Mesendoderm (in vitro differentiated cells): ENCODE measurements at regions not wholly inside any gene's neighbourhood (a gene's known extent, or its start where the extent isn't known, plus 50 kb on each side); places are given as distances from the start of the nearest gene placed in this dataset.

ENCODE experiments used
- DNase-seq: peaks from one replicate; pipeline ENCODE4 v3.0.0; 2013
- H2AK5ac ChIP-seq: 2 replicates; pipeline ENCODE4 v1.6.1; 2013; ENCODE audit warnings: low read length, inconsistent platforms
- H2BK120ac ChIP-seq: 2 replicates; pipeline ENCODE4 v1.6.1; 2013; ENCODE audit warnings: low read depth, mild to moderate bottlenecking, low read length, moderate library complexity, mixed read lengths
- H2BK15ac ChIP-seq: replicated peaks from 2 replicates; pipeline ENCODE4 v1.6.1; 2013; ENCODE audit warnings: low read depth, mild to moderate bottlenecking, moderate library complexity
- H2BK5ac ChIP-seq: 2 replicates; pipeline ENCODE4 v1.6.1; 2013; ENCODE audit warnings: low read length, inconsistent platforms
- H3K18ac ChIP-seq: 2 replicates; pipeline ENCODE4 v1.6.1; 2013; ENCODE audit warnings: mild to moderate bottlenecking, low read length, mixed read lengths
- H3K23ac ChIP-seq: one replicate; pipeline ENCODE4 v1.6.1; 2013; ENCODE audit warnings: low read length
- H3K27ac ChIP-seq: 2 replicates; pipeline ENCODE4 v1.5.1; 2013; ENCODE audit warnings: low read depth, mild to moderate bottlenecking, inconsistent platforms, low read length, moderate library complexity
- H3K27me3 ChIP-seq: 2 replicates; pipeline ENCODE4 v1.6.1; 2013; ENCODE audit warnings: low read length, control low read depth, mild to moderate bottlenecking, inconsistent platforms; ENCODE audit not compliant: insufficient read depth, poor library complexity
- H3K36me3 ChIP-seq: 2 replicates; pipeline ENCODE4 v1.6.1; 2013; ENCODE audit warnings: low read length, inconsistent platforms; ENCODE audit not compliant: control insufficient read depth, insufficient read depth
- H3K4ac ChIP-seq: one replicate; pipeline ENCODE4 v1.6.1; 2013; ENCODE audit warnings: low read depth, mild to moderate bottlenecking, low read length, moderate library complexity
- H3K4me1 ChIP-seq: 2 replicates; pipeline ENCODE4 v1.6.1; 2013; ENCODE audit warnings: low read depth, low read length, inconsistent platforms; ENCODE audit not compliant: control insufficient read depth
- H3K4me2 ChIP-seq: 2 replicates; pipeline ENCODE4 v1.6.1; 2013; ENCODE audit warnings: low read length
- H3K4me3 ChIP-seq: 2 replicates; pipeline ENCODE4 v1.5.1; 2013; ENCODE audit warnings: mild to moderate bottlenecking, low read length
- H3K56ac ChIP-seq: one replicate; pipeline ENCODE4 v1.6.1; 2013; ENCODE audit warnings: low read length
- H3K79me1 ChIP-seq: 2 replicates; pipeline ENCODE4 v1.6.1; 2013; ENCODE audit warnings: low read length, inconsistent platforms
- H3K79me2 ChIP-seq: 2 replicates; pipeline ENCODE4 v1.6.1; 2013; ENCODE audit warnings: mild to moderate bottlenecking, low read length; ENCODE audit not compliant: control insufficient read depth, insufficient read depth
- H3K9ac ChIP-seq: 2 replicates; pipeline ENCODE4 v1.6.1; 2013; ENCODE audit warnings: low read length, inconsistent platforms
- H4K5ac ChIP-seq: one replicate; pipeline ENCODE4 v1.6.1; 2013; ENCODE audit warnings: low read length
- H4K8ac ChIP-seq: one replicate; pipeline ENCODE4 v1.6.1; 2013; ENCODE audit warnings: low read depth, mild to moderate bottlenecking, control low read depth, low read length, moderate library complexity
- WGBS: extraction: QIAGEN DNeasy Blood & Tissue Kit; methylation state at CpG from one replicate; pipeline ENCODE4 v1.1.7; 2013; ENCODE audit warnings: low lambda C conversion rate, missing lambda C conversion rate; ENCODE audit not compliant: insufficient coverage; ENCODE audit errors: extremely low coverage; 5-methylcytosine and 5-hydroxymethylcytosine counted together

GRCh38 chr6:113004470-113005270, 657.5 kb downstream of the RFPL4B start:
- no peak for DNase-seq
- Histone ChIP-seq H4K5ac (no peak overlapping the region), H3K4ac (no peak overlapping the region), H3K36me3 (no peaks in the 10 kb centered on the region), H2BK5ac (no peak overlapping the region), H3K4me1 (no peaks in the 10 kb centered on the region), H3K4me2 (no peak overlapping the region), H3K79me2 (no peaks in the 10 kb centered on the region), H3K18ac (no peak overlapping the region), H3K4me3 (no peak overlapping the region), H2BK15ac (no peak overlapping the region), H4K8ac (no peak overlapping the region), H3K27me3 (no peaks in the 10 kb centered on the region), H2BK120ac (no peak overlapping the region), H3K9ac (no peak overlapping the region), H3K23ac (no peak overlapping the region), H3K27ac (no peak overlapping the region), H3K79me1 (no peaks in the 10 kb centered on the region), H2AK5ac (no peak overlapping the region), H3K56ac (no peak overlapping the region)
- WGBS: no CpG with 5 or more reads among the region's 3 CpGs

GRCh38 chr6:113006494-113006893, 659.4 kb downstream of the RFPL4B start:
- Histone ChIP-seq H2AK5ac (no peak overlapping the region), H3K27ac (no peak overlapping the region), H3K56ac (no peak overlapping the region), H2BK15ac (no peak overlapping the region), H2BK5ac (no peak overlapping the region), H4K5ac (no peak overlapping the region), H3K9ac (no peak overlapping the region), H3K4me3 (no peak overlapping the region), H3K79me2 (no peaks in the 10 kb centered on the region), H3K27me3 (no peaks in the 10 kb centered on the region), H4K8ac (no peak overlapping the region), H3K18ac (no peak overlapping the region), H3K4me1 (no peaks in the 10 kb centered on the region), H3K4ac (no peak overlapping the region), H3K36me3 (no peaks in the 10 kb centered on the region), H3K4me2 (no peak overlapping the region), H3K23ac (no peak overlapping the region), H2BK120ac (no peak overlapping the region), H3K79me1 (no peaks in the 10 kb centered on the region)
- no peak for DNase-seq
- WGBS: no CpG with 5 or more reads among the region's 2 CpGs

- H2AK5ac ChIP-seq: no peak overlapping the region
- H3K4me2 ChIP-seq: no peak overlapping the region
- H3K27ac ChIP-seq: no peak overlapping the region
- no CpG with 5 or more reads among the region's 1 CpG for WGBS
- no peak overlapping the region for H2BK15ac ChIP-seq
- H3K4ac ChIP-seq: no peak overlapping the region
- no peak overlapping the region for H4K8ac ChIP-seq
- no peaks in the 10 kb centered on the region for H3K27me3 ChIP-seq
- no peak for DNase-seq
- H4K5ac ChIP-seq: no peak overlapping the region
- H3K79me1 ChIP-seq: no peaks in the 10 kb centered on the region
- no peaks in the 10 kb centered on the region for H3K4me1 ChIP-seq
- no peak overlapping the region for H3K23ac ChIP-seq
- H2BK5ac ChIP-seq: no peak overlapping the region
- no peak overlapping the region for H3K56ac ChIP-seq
- no peak overlapping the region for H3K9ac ChIP-seq
- H3K18ac ChIP-seq: no peak overlapping the region
- H3K36me3 ChIP-seq: no peaks in the 10 kb centered on the region
- H2BK120ac ChIP-seq: no peak overlapping the region
- no peak overlapping the region for H3K4me3 ChIP-seq
- no peaks in the 10 kb centered on the region for H3K79me2 ChIP-seq
Observed at GRCh38 chr6:113009682-113010081, 662.6 kb downstream of the RFPL4B start.

DNA sequence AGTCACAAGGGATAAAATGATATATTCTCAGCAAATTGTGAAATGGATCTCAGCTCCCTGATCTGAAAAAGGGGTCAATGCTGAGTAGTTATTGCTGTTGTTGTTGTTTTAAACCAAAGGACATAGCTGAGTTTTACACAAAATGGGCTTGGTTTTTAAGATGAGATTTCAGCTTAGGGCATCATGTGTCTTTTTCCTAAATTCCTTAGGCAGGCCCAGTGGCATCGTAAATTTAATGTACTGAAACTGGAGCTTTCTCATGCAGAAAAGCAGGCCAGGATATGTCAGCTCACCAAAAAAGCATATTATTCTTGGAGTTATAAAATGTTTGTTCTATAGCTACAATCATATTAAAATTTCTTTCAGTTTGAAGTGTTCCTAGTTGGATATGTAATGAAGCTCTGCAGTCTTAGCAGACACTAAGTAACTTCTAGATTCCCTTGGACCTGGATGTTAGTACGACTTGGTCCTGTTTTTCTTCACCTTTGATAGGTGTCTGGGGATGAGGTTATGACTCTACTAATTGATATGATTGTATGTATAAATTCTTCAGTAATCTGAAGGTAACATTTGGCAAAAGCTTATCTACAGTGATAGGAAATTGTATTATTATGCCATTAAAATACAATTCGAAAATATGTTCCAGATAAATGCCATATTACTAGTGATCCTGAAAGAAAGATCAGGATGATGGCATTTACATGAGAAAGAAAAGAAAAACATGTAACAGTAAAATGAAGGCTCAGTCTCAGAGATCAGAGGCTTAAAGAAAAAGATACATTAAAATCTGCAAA, 663.3 kb downstream of the RFPL4B start:
- Histone ChIP-seq H3K4me3 (no peak overlapping the region), H3K56ac (no peak overlapping the region), H3K79me1 (no peaks in the 10 kb centered on the region), H2BK5ac (no peak overlapping the region), H3K23ac (no peak overlapping the region), H3K4ac (no peak overlapping the region), H2BK15ac (no peak overlapping the region), H3K18ac (no peak overlapping the region), H3K4me2 (no peak overlapping the region), H4K8ac (no peak overlapping the region), H3K27me3 (no peaks in the 10 kb centered on the region), H3K9ac (no peak overlapping the region), H3K79me2 (no peaks in the 10 kb centered on the region), H3K4me1 (no peaks in the 10 kb centered on the region), H3K27ac (no peak overlapping the region), H2BK120ac (no peak overlapping the region), H4K5ac (no peak overlapping the region), H3K36me3 (no peaks in the 10 kb centered on the region), H2AK5ac (no peak overlapping the region)
- no CpG with 5 or more reads among the region's 3 CpGs for WGBS
- DNase-seq: no peak

- Histone ChIP-seq H3K56ac (no peak overlapping the region), H3K36me3 (no peaks in the 10 kb centered on the region), H3K9ac (no peak overlapping the region), H2BK120ac (no peak overlapping the region), H2AK5ac (no peak overlapping the region), H3K79me1 (no peaks in the 10 kb centered on the region), H3K4me1 (no peaks in the 10 kb centered on the region), H2BK15ac (no peak overlapping the region), H3K27me3 (no peaks in the 10 kb centered on the region), H2BK5ac (no peak overlapping the region), H3K79me2 (no peaks in the 10 kb centered on the region), H4K8ac (no peak overlapping the region), H3K18ac (no peak overlapping the region), H3K4ac (no peak overlapping the region), H3K23ac (no peak overlapping the region), H3K4me2 (no peak overlapping the region), H3K27ac (no peak overlapping the region), H3K4me3 (no peak overlapping the region), H4K5ac (no peak overlapping the region)
- DNase-seq: no peak
- no CpG with 5 or more reads among the region's 1 CpG for WGBS
Observed at GRCh38 chr6:113011389-113011788, 664.3 kb downstream of the RFPL4B start.
